Kidney epithelial cell (primary cell): ENCODE measurements at regions not wholly inside any gene's neighbourhood (a gene's known extent, or its start where the extent isn't known, plus 50 kb on each side); places are given as distances from the start of the nearest gene placed in this dataset.

ENCODE experiments used
- DNase-seq: peaks from one replicate; pipeline ENCODE4 v3.0.0-alpha.2; 2010; ENCODE audit warnings: low read depth
- H3K27me3 ChIP-seq: 2 replicates; pipeline ENCODE4 v1.6.0; 2011; ENCODE audit warnings: low read length; ENCODE audit not compliant: control insufficient read depth, insufficient read depth
- H3K36me3 ChIP-seq: 2 replicates; pipeline ENCODE4 v1.5.1; 2011; ENCODE audit warnings: low read length; ENCODE audit not compliant: control insufficient read depth, insufficient read depth
- H3K4me3 ChIP-seq: 2 replicates; pipeline ENCODE4 v1.5.1; 2011; ENCODE audit warnings: low read depth, mild to moderate bottlenecking, control low read depth, low read length
- TF ChIP-seq, protein P1 (sequence below): IDR thresholded peaks from 2 replicates; pipeline ENCODE4 v1.5.1; 2011; ENCODE audit warnings: mild to moderate bottlenecking, moderate library complexity, low read length, control low read depth, inconsistent platforms; ENCODE audit not compliant: insufficient read depth, poor library complexity, severe bottlenecking

DNA sequence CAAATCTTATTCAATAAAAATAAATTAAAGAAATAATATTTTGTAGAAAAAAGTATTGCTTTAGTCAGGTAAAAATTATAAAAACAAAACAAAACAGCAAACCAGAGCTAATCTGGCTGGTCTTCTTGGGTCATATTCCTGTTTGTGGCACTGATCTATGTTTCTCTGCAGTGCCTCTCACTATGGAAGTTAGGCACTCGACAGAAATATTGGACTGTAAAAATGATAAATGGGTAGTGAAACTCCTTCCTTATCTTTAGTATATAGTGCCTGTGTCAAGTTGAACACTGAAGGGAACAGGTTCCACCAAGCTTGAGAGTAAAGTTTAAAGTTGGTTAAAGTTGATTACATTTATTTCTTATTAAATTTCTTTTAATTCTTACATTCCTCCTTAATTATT lies 1195.6 kb upstream of the GBE1 start:
- TF ChIP-seq, protein P1, sequence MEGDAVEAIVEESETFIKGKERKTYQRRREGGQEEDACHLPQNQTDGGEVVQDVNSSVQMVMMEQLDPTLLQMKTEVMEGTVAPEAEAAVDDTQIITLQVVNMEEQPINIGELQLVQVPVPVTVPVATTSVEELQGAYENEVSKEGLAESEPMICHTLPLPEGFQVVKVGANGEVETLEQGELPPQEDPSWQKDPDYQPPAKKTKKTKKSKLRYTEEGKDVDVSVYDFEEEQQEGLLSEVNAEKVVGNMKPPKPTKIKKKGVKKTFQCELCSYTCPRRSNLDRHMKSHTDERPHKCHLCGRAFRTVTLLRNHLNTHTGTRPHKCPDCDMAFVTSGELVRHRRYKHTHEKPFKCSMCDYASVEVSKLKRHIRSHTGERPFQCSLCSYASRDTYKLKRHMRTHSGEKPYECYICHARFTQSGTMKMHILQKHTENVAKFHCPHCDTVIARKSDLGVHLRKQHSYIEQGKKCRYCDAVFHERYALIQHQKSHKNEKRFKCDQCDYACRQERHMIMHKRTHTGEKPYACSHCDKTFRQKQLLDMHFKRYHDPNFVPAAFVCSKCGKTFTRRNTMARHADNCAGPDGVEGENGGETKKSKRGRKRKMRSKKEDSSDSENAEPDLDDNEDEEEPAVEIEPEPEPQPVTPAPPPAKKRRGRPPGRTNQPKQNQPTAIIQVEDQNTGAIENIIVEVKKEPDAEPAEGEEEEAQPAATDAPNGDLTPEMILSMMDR, result no peak
- no peak for DNase-seq
- Histone ChIP-seq H3K27me3 (no peaks in the 10 kb centered on the region), H3K4me3 (no peak overlapping the region), H3K36me3 (no peaks in the 10 kb centered on the region)

DNA sequence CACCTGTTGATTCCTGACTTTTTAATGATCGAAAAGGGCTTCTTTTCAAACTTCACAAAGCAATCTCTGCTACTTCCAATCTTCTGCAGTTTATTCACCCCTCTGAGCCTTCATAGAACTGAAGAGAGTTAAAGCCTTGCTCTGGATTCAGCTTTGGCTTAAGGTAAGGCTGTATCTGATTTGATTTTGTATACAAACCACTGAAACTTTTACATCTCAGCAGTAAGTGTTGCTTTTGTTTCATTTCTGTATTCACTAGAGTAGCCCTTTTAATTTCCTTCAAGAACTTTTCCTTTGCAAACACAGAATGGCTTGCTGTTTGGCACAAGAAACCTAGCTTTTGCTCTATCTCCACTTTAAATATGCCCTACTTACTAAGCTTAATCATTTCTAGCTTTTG lies 1193.0 kb upstream of the GBE1 start:
- Histone ChIP-seq H3K36me3 (no peaks in the 10 kb centered on the region), H3K4me3 (no peak overlapping the region), H3K27me3 (no peaks in the 10 kb centered on the region)
- DNase-seq, result no peak
- TF ChIP-seq, protein P1, result no peak

DNA sequence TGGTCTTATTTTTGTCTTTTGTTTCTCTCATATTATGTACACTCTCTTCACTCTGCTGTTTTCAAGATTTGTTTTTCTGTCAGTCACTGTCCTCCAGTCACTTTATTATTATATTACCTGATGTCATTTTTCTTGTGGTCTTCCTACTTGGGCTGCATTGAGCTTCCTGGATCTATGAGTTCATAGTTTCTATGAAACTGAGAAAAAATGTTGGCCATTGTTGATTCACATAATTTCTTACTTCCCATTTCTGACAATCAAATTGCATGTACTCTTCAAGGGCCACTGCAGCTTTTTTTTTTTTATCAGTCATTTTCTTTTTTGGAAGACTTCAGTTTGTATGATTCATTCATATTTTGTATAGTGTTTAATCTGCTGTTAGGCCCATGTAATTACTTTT lies 1180.6 kb upstream of the GBE1 start:
- TF ChIP-seq, protein P1, result no peak
- Histone ChIP-seq H3K27me3 (no peaks in the 10 kb centered on the region), H3K4me3 (no peak overlapping the region), H3K36me3 (no peaks in the 10 kb centered on the region)
- DNase-seq, result no peak

DNA sequence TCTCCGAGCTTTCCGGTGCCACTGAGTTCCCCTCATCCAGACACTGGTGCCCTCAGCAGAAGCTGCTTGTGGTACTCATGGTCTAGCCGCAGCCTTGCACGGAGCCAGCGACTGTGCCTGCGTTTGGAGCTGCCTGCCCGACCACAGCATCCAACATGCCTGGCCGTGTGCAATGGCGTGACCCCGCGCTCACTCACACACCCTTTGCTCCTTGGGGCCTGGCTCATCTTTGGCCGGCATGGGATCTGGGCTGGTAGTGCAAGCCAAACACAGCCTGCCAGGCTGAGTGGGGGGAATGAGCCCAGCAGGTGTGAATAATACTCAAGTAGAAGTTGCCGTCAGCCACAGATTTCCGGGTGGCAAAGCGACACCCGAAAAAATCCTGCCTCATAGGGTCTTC lies 1178.7 kb upstream of the GBE1 start:
- TF ChIP-seq, protein P1, result no peak
- H3K27me3 ChIP-seq, result no peaks in the 10 kb centered on the region
- no peak for DNase-seq
- no peak overlapping the region for H3K4me3 ChIP-seq
- H3K36me3 ChIP-seq, result no peaks in the 10 kb centered on the region

DNA sequence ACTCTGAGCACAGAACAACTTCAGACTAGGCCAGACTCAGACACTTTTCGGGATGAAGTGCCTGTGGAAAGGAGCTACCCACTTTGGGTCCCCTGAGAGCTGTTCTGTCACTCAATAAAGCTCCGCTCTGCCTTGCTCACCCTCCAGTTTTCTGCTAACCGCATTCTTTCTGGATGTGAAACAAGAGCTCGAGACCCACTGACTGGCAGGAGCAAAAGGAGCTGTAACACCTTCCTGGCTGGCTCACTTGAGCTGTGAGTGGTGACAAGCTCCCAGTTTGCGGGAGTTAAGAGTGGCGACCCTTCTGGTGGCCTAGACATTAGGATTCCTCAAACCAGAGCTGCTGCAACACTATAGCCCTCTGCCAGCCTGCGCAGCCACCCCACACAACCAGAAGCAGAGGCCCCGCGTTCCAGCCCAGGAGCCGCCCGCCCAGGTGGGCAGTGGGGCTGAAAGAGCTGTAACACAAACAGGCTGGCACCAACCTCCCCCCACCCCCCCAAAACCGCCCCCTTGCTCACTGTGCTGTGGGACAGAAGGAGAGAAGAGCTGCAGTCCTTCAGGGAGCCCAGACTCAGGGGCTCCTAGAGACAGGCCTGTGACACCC lies 1178.1 kb upstream of the GBE1 start:
- no peak for DNase-seq
- Histone ChIP-seq H3K36me3 (no peaks in the 10 kb centered on the region), H3K27me3 (no peaks in the 10 kb centered on the region), H3K4me3 (no peak overlapping the region)
- TF ChIP-seq, protein P1, result no peak

DNA sequence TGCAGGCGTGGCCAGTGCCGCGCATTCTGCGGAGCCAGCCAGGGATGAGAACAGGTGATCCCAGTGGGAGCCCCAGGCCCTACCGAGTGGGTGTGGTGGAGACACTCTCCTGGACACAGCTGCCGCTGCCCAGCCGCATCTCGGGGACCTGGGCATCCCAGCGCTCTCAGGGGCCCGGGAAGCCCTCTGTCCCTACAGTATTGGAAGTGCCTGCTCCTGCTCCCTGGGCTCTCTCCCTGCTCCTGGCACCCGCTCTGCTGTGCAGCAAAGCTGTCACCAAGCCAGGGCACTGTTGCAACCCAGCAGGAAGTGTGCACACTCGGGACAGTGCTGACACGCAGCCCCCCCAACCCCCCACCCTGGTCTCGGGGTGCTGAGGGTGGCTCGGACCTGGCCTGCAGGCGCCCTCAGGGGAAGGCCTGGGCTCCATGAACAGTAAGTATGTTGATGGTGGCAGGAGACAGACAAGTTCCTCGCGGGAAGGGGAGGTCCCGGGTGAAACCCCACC lies 1177.4 kb upstream of the GBE1 start:
- TF ChIP-seq, protein P1, result no peak
- H3K27me3 ChIP-seq, result no peaks in the 10 kb centered on the region
- H3K4me3 ChIP-seq, result no peak overlapping the region
- H3K36me3 ChIP-seq, result no peaks in the 10 kb centered on the region
- DNase-seq, result no peak
